ENCODE measurements at regions not wholly inside any gene's neighbourhood (a gene's known extent, or its start where the extent isn't known, plus 50 kb on each side); places are given as distances from the start of the nearest gene placed in this dataset.

DNA sequence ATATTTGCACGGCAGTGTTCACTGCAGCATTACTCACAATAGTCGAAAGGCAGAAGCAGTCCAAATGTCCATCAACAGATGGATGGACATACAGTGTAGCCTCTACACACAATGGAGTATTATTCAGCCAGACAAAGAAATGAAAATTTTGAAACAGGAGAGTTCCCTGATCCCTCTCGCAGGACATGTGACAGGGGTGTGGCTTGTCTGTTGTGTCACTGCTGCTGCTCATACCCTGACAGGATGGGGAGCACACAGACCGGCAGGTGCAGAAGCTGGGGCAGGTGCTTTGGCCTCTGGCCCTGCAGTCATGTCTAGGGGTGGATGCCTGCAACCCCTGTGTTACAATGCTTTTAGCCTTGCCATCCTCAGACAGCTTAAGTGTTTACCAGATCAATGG is 204.3 kb downstream of the EFNB2 start:
- TF ChIP-seq, protein P1, sequence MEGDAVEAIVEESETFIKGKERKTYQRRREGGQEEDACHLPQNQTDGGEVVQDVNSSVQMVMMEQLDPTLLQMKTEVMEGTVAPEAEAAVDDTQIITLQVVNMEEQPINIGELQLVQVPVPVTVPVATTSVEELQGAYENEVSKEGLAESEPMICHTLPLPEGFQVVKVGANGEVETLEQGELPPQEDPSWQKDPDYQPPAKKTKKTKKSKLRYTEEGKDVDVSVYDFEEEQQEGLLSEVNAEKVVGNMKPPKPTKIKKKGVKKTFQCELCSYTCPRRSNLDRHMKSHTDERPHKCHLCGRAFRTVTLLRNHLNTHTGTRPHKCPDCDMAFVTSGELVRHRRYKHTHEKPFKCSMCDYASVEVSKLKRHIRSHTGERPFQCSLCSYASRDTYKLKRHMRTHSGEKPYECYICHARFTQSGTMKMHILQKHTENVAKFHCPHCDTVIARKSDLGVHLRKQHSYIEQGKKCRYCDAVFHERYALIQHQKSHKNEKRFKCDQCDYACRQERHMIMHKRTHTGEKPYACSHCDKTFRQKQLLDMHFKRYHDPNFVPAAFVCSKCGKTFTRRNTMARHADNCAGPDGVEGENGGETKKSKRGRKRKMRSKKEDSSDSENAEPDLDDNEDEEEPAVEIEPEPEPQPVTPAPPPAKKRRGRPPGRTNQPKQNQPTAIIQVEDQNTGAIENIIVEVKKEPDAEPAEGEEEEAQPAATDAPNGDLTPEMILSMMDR (IDR thresholded peaks at IDR 0.05), result no peak
- no peak for TF ChIP-seq POLR2A (IDR thresholded peaks at IDR 0.05)
